ENCODE measurements at regions not wholly inside any gene's neighbourhood (a gene's known extent, or its start where the extent isn't known, plus 50 kb on each side); places are given as distances from the start of the nearest gene placed in this dataset.

DNA sequence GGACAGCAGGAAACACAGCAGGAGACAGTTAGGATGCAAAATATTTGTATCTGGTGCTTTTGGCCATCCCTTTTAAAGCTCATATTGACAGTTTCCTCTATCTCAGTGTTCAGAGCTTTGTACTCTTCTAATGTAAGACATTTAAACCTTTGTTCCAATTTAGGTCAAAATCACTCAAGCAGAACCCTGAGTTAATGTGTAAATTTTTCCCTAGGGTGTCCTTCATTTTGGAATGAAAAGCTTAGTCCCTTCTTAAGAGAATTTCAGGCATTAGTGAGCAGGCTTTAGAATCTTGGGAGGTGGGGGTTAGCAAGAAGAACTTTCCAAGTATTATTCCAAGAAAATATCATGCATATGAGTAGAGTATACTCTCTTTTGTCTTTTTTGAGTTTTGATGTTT is 188.7 kb downstream of the GBA3 start:
- TF ChIP-seq, protein P1, sequence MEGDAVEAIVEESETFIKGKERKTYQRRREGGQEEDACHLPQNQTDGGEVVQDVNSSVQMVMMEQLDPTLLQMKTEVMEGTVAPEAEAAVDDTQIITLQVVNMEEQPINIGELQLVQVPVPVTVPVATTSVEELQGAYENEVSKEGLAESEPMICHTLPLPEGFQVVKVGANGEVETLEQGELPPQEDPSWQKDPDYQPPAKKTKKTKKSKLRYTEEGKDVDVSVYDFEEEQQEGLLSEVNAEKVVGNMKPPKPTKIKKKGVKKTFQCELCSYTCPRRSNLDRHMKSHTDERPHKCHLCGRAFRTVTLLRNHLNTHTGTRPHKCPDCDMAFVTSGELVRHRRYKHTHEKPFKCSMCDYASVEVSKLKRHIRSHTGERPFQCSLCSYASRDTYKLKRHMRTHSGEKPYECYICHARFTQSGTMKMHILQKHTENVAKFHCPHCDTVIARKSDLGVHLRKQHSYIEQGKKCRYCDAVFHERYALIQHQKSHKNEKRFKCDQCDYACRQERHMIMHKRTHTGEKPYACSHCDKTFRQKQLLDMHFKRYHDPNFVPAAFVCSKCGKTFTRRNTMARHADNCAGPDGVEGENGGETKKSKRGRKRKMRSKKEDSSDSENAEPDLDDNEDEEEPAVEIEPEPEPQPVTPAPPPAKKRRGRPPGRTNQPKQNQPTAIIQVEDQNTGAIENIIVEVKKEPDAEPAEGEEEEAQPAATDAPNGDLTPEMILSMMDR (IDR thresholded peaks at IDR 0.05): no peak
- TF ChIP-seq POLR2A (IDR thresholded peaks at IDR 0.05) (no peak), POLR2AphosphoS5 (IDR thresholded peaks at IDR 0.05) (no peak), EP300 (IDR thresholded peaks at IDR 0.05) (no peak)
